GM04504 (cell line): ENCODE measurements at regions not wholly inside any gene's neighbourhood (a gene's known extent, or its start where the extent isn't known, plus 50 kb on each side); places are given as distances from the start of the nearest gene placed in this dataset.

Experiments
- DNase-seq: peaks from one replicate; pipeline ENCODE4 v3.0.0-alpha.2; 2012; ENCODE audit warnings: low read depth

GRCh38 chr21:18191139-18191538 lies 53.5 kb upstream of the CHODL start:
- no peak for DNase-seq

DNA sequence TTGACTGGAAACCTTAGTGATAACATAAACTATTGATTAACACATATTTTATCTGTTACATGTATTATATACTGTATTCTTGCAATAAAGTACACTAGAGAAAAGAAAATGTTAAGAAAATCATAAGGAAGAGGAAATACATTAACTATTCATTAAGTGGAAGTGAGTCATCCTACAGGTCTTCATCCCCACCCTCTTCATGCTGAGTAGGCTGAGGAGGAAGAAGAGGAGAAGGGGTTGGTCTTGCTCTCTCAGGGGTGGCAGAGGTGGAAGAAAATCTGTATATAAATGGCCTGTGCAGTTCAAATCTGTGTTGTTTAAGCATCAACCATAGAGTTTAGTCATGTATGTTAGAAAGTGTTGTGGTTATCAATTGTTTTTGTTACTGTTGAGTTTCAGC lies 66.1 kb upstream of the CHODL start:
- DNase-seq = no peak

DNA sequence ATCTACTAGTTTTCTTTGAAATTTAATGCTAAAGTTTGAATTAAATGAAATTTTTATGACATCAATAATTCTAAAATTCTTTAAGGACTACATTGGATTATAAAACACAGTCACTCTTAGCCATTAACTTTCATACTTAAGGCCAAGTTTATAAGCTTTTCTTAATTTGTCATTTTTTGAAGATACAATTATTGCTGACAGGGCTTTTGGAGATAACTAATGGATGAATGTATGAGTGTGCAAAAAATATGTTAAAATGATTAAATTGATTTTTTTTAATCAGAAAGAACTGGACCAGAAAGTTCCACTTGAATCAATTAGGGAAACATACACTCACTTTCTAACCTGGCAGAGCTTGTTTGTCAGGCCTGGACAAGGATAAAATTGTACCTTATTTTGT lies 70.3 kb upstream of the CHODL start:
- DNase-seq = no peak

- DNase-seq = no peak
These were observed 73.8 kb upstream of the CHODL start for GRCh38 chr21:18170829-18171228.

DNA sequence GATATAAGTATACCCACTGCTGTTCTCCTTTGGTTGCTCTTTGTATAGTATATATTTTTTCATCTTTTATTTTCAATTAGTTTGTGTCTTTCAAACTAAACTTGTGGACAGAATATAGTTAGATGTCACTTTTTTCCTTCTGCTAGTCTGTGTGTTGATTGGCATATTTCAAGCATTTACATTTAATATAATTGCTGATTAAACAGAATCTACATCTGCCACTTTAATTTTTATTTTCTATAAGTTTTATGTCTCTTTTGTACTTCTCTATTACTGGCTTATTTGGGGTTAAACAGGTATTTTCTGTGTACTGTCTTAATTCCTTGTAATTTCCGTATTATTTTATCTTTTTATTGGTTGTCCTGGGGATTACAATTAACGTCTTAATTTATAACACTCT lies 74.4 kb upstream of the CHODL start:
- DNase-seq = no peak

GRCh38 chr21:18168108-18168507 lies 76.5 kb upstream of the CHODL start:
- DNase-seq = no peak

- DNase-seq = no peak
These were observed 79.7 kb upstream of the CHODL start for GRCh38 chr21:18164933-18165332.

GRCh38 chr21:18164483-18164882 lies 80.2 kb upstream of the CHODL start:
- no peak for DNase-seq

GRCh38 chr21:18163956-18164355 lies 80.7 kb upstream of the CHODL start:
- no peak for DNase-seq

- no peak for DNase-seq
These were observed 82.8 kb upstream of the CHODL start for GRCh38 chr21:18161841-18162240.

DNA sequence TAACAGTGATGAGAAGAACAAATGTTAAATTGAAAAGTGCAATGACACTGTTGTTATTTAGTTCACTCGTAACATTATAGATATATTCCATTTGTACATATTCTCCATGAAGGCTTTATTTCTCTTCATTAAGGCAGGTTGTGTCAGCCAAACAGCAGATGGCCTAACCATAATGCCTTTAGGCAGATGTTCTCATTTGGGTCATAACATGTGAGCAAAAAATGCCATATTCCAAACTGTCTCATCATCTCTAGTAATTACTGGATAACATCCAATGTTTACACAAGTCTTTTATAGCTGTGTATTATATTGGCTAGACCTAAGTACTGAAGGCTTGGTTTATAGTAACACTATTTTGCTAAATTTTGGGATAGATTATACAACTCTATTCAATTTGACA lies 87.2 kb upstream of the CHODL start:
- DNase-seq = no peak

GRCh38 chr21:18155508-18156193 lies 89.0 kb upstream of the CHODL start:
- DNase-seq = no peak

GRCh38 chr21:18153063-18153462 lies 91.6 kb upstream of the CHODL start:
- DNase-seq = no peak

- DNase-seq = no peak
These were observed 92.3 kb upstream of the CHODL start for GRCh38 chr21:18152371-18152770.

- DNase-seq = no peak
These were observed 93.6 kb upstream of the CHODL start for GRCh38 chr21:18151046-18151445.

- no peak for DNase-seq
These were observed 96.2 kb upstream of the CHODL start for GRCh38 chr21:18148401-18148800.

DNA sequence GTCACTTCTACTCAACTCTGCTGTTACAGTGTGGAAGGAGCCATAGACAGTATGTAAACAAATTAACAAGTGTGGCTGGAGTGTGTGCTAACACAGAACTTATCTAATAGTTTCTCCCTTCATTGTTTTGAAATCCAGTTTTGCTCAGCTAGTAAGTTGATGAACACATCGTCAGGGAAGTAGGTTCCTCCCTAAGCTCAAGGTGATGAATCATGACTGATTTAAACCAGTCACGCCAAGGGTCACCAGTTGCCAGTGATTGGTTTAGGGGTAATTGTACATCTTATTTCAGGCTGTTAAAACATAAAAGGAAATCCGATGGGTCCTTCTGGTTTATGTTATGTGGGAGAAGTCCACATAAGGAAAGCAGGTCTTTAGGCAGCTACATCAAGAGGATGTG lies 97.0 kb upstream of the CHODL start:
- no peak for DNase-seq

DNA sequence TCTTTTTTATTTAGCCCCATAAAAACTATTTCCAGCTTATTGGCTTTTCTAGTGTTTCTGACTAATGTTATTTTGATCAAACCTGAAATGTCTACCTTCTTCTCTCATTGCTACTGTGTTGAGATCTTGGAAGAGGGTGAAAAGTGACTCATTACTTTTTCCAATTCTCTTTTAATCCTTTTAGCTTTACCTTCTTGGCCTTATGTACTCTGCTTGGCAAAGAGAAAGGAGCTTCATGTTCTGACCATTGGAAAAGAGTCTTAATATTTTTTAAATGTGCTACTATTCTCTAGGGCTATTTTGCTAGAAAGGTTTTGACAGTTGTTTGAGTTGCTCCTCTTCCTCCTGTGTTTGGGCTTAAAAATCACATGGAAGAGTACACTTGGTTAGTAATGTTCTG lies 97.8 kb upstream of the CHODL start:
- DNase-seq = no peak

DNA sequence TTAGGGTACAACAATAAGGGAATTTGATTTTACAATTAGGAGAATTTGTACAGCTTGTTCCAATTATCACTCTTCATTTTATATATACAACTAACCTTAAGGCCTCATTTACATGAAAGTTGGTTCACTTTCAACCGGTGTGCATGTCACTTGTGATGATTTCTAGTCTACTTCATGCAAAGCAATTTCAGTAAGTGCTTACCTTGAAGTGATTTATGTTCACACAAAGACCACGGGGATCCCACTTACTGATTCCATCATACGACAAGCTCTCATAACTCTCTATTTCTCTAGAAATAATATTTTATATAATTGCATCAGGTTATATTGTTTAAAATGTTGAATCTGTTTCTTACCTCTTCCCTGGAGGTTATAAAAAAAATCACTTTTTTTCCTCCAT lies 100.3 kb upstream of the CHODL start:
- DNase-seq = no peak

GRCh38 chr21:18142655-18143054 lies 102.0 kb upstream of the CHODL start:
- no peak for DNase-seq

- DNase-seq = no peak
These were observed 106.1 kb upstream of the CHODL start for GRCh38 chr21:18138507-18138906.

DNA sequence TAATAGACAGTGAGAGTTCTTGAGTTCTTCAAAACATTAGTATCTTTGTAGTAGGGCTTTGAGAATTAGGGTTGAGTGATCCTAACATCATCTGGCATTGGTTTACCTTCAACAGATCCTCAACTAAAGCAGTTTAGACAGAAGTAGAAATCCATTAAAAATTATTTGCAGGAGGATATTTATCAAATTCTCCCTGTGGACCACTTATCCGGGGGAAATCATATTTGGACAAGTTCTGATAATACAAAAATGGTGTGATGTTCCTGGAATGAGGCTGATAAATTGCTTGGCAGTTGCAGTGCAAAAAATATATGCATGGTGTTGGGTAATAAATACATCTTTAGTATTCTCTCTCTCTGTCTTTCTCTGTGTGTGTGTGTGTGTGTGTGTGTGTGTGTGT lies 115.1 kb upstream of the CHODL start:
- no peak for DNase-seq

DNA sequence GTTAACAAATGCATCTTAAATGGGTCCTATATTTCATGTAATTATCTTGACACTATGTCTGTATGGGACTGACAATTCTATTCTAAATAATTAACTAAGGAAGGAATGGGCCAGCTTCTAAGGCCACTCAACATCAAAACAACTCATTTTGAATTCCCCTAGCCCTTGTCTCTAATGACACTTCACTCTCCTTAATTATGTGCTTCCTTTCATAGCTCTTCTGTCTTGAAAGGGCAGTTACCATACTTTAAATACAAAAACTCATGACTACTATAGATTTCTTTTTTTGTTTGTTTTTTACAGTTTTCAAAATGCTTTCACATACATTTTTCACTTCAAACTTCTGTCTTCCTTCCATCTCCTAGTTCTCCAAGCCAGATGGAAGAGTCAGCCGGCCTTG lies 126.1 kb upstream of the CHODL start:
- no peak for DNase-seq

DNA sequence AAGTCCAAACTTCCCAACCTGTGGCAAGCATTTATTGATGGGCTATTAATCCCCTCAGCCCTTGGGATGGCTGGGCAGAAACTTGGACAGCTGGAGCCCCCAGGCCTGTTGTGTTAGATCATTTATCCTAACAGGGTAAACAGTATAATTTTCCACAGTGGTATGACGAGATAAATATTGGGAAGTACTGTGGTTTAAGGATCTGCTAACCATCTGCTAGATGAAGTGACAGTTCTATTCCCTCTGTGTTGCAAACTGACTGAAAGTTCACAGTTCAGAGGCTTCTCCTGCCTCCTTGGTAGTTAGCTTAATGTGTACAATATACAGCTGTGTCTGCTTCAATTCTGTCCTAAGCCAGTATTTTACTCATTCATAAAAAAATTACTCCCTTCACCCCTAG lies 127.5 kb upstream of the CHODL start:
- DNase-seq = no peak

DNA sequence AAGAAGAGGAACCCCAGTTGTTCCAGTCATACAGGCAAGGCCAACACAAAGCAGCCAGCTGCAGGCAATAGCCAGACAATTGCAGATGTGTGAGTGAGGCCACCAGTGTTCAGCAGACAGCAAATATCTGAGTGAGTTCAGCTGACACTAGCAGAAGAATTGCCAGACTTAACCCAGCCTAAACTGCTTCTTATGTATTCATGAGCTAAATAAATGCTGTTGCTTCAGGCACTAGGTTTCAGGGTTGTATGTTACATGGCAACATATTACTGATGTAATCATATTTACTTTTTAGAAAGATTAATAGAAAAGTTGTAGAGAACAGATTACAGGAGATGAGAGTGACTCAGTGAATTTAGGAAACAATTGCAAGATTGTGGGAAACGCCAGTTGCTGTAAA lies 129.8 kb upstream of the CHODL start:
- DNase-seq = no peak
